Fibroblast of skin of right biceps (primary cell): ENCODE measurements at regions not wholly inside any gene's neighbourhood (a gene's known extent, or its start where the extent isn't known, plus 50 kb on each side); places are given as distances from the start of the nearest gene placed in this dataset.

Experiments used
- DNase-seq: peaks from one replicate; pipeline ENCODE4 v3.0.0-alpha.2; 2013

- DNase-seq, result no peak
Observed at GRCh38 chr11:23041001-23041503, 180.8 kb upstream of the CCDC179 start.

- no peak for DNase-seq
Observed at GRCh38 chr11:23058656-23059055, 198.4 kb upstream of the CCDC179 start.

GRCh38 chr11:23063276-23063675 lies 203.0 kb upstream of the CCDC179 start:
- no peak for DNase-seq

- DNase-seq, result peak; percentile 85
Observed at GRCh38 chr11:23078289-23078971, 218.2 kb upstream of the CCDC179 start.

- peak; percentile 69 for DNase-seq
Observed at GRCh38 chr11:23079382-23079813, 219.1 kb upstream of the CCDC179 start.

GRCh38 chr11:23087407-23087806 lies 227.1 kb upstream of the CCDC179 start:
- no peak for DNase-seq

- DNase-seq, result no peak
Observed at GRCh38 chr11:23090659-23091058, 230.4 kb upstream of the CCDC179 start.

- no peak for DNase-seq
Observed at GRCh38 chr11:23095650-23096189, 235.4 kb upstream of the CCDC179 start.

GRCh38 chr11:23097891-23098290 lies 237.6 kb upstream of the CCDC179 start:
- no peak for DNase-seq

- peak; percentile 57 for DNase-seq
Observed at GRCh38 chr11:23099256-23099655, 239.0 kb upstream of the CCDC179 start.

- DNase-seq, result peak; percentile 73
Observed at GRCh38 chr11:23100726-23101125, 240.5 kb upstream of the CCDC179 start.

- DNase-seq, result peak; percentile 64
Observed at GRCh38 chr11:23103416-23103815, 243.1 kb upstream of the CCDC179 start.

GRCh38 chr11:23111527-23111926 lies 251.3 kb upstream of the CCDC179 start:
- peak; percentile 16 for DNase-seq

GRCh38 chr11:23112390-23112789 lies 252.1 kb upstream of the CCDC179 start:
- no peak for DNase-seq

- DNase-seq, result peak; percentile 58
Observed at GRCh38 chr11:23112987-23113886, 253.0 kb upstream of the CCDC179 start.

GRCh38 chr11:23113887-23114216 lies 253.6 kb upstream of the CCDC179 start:
- no peak for DNase-seq

- DNase-seq, result peak; percentile 59
Observed at GRCh38 chr11:23123753-23124152, 263.5 kb upstream of the CCDC179 start.

- no peak for DNase-seq
Observed at GRCh38 chr11:23124249-23124648, 264.0 kb upstream of the CCDC179 start.

- DNase-seq, result no peak
Observed at GRCh38 chr11:23124996-23125395, 264.7 kb upstream of the CCDC179 start.

- DNase-seq, result no peak
Observed at GRCh38 chr11:23127706-23128105, 267.4 kb upstream of the CCDC179 start.

GRCh38 chr11:23134627-23135026 lies 274.4 kb upstream of the CCDC179 start:
- no peak for DNase-seq

GRCh38 chr11:23138761-23139160 lies 278.5 kb upstream of the CCDC179 start:
- no peak for DNase-seq

- DNase-seq, result peak; percentile 42
Observed at GRCh38 chr11:23143022-23143421, 282.7 kb upstream of the CCDC179 start.

GRCh38 chr11:23151819-23152218 lies 291.5 kb upstream of the CCDC179 start:
- no peak for DNase-seq
